Left ventricle myocardium inferior (tissue), 1 donor: ENCODE measurements at regions not wholly inside any gene's neighbourhood (a gene's known extent, or its start where the extent isn't known, plus 50 kb on each side); places are given as distances from the start of the nearest gene placed in this dataset.

Experiments used
- DNase-seq: peaks from one replicate; pipeline ENCODE4 v3.0.0-alpha.2; 2020
- H3K27ac ChIP-seq: fragments of 200-600 bp; replicated peaks from 2 replicates; pipeline ENCODE4 v1.8.0; 2021
- H3K27me3 ChIP-seq: fragments of 200-600 bp; 2 replicates; pipeline ENCODE4 v1.8.0; 2021; ENCODE audit warnings: low read depth
- H3K36me3 ChIP-seq: fragments of 200-600 bp; 2 replicates; pipeline ENCODE4 v1.8.0; 2021
- H3K4me1 ChIP-seq: fragments of 200-600 bp; 2 replicates; pipeline ENCODE4 v1.8.0; 2021
- H3K4me3 ChIP-seq: fragments of 200-600 bp; 2 replicates; pipeline ENCODE4 v1.8.0; 2021; ENCODE audit warnings: mild to moderate bottlenecking, moderate library complexity
- H3K9me3 ChIP-seq: fragments of 200-600 bp; replicated peaks from 2 replicates; pipeline ENCODE4 v1.8.0; 2021
- intact Hi-C: fragments of 100-400 bp; cut with micrococcal nuclease; formaldehyde crosslinking; loops from one replicate; pipeline ENCODE4 v1.11.0; 2022
- TF ChIP-seq, protein P1 (sequence below): fragments of 200-600 bp; IDR thresholded peaks from 2 replicates; pipeline ENCODE4 v1.8.0; 2021; ENCODE audit warnings: antibody characterized with exemption, mild to moderate bottlenecking, borderline replicate concordance
- donor health status: DM: no; HTN: yes; CAD: no; lungs with severe emphysema.

GRCh38 chr14:36383767-36384431 lies 63.5 kb upstream of the MBIP start:
- intact Hi-C loops = no loop called here
- no peak overlapping the region for H3K4me3 ChIP-seq
- peak; percentile 51 for DNase-seq

DNA sequence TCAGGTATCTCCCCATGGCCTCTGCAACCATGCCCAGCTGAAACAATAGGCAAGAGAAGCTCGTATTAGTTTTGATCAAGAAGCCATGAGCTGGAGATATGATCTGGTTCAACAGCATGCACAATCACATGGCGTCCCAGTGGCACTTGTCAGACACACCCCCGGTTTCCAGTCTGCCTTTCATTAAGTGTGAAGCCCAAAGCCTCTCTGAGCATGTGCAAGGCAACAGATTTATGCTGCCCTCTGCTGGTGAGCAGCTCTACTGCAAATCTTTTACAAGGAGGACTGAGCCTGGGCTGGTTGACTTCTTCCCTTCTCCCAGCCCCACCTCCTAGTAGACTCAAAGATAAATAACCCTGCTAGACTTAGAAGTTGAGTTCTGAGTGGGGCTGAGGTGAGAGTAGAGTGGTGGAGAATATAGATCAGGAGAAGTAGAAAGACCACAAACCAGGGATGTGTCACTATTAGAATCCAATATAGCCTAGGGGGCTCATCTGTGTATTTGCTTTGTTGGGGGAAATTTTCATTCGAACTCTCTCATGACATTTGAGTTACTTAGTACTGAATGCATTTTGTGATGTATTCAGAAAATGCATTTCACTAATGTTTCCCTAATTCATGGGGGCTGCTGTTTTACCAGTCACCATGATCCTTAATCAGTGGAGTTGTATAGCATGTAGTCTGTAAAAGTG lies 53.7 kb upstream of the MBIP start:
- intact Hi-C loops = no loop called here
- TF ChIP-seq, protein P1, sequence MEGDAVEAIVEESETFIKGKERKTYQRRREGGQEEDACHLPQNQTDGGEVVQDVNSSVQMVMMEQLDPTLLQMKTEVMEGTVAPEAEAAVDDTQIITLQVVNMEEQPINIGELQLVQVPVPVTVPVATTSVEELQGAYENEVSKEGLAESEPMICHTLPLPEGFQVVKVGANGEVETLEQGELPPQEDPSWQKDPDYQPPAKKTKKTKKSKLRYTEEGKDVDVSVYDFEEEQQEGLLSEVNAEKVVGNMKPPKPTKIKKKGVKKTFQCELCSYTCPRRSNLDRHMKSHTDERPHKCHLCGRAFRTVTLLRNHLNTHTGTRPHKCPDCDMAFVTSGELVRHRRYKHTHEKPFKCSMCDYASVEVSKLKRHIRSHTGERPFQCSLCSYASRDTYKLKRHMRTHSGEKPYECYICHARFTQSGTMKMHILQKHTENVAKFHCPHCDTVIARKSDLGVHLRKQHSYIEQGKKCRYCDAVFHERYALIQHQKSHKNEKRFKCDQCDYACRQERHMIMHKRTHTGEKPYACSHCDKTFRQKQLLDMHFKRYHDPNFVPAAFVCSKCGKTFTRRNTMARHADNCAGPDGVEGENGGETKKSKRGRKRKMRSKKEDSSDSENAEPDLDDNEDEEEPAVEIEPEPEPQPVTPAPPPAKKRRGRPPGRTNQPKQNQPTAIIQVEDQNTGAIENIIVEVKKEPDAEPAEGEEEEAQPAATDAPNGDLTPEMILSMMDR = peak; percentile 80
- Histone ChIP-seq H3K4me3 (no peak overlapping the region), H3K36me3 (no peaks in the 10 kb centered on the region), H3K9me3 (no peaks in the 10 kb centered on the region), H3K27me3 (peaks cover 15% of the 10 kb centered on the region), H3K4me1 (no peaks in the 10 kb centered on the region), H3K27ac (no peak overlapping the region)
- peak; percentile 26 for DNase-seq

More at GRCh38 chr14:36383767-36384431, 63.5 kb upstream of the MBIP start:
- no peaks in the 10 kb centered on the region for H3K27me3 ChIP-seq
- H3K27ac ChIP-seq = peak overlapping the region; percentile 63
- TF ChIP-seq, protein P1 = no peak
- peaks cover 10% of the 10 kb centered on the region for H3K4me1 ChIP-seq
- no peaks in the 10 kb centered on the region for H3K36me3 ChIP-seq
- H3K9me3 ChIP-seq = no peaks in the 10 kb centered on the region
